HUDEP-2 (cell line): ENCODE measurements at regions not wholly inside any gene's neighbourhood (a gene's known extent, or its start where the extent isn't known, plus 50 kb on each side); places are given as distances from the start of the nearest gene placed in this dataset.

Experiments
- DNase-seq, 76 experiments: peaks; one replicate each; lab custom pipeline; 2025; ENCODE audit not compliant: unreplicated experiment in 76 of 76; lab: John Stamatoyannopoulos, UW

DNA sequence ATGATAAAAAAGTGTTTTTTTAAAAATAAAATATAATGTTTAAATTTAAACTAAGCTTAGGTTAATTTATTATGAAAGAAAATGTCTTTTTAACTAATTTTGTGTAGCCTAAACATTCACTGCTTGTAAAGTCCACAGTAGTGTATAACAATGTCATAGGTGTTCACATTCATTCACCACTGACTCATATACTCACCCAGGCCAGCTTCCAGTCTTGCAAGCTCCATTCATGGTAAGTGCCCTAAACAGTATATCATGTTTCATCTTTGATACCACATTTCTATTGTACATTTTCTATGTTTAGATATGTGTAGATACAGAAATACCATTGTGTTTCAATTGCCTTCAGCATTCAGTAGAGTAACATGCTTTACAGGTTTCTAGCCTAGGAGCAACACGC lies 530.3 kb downstream of the EPHA5 start:
- DNase-seq: no peak

DNA sequence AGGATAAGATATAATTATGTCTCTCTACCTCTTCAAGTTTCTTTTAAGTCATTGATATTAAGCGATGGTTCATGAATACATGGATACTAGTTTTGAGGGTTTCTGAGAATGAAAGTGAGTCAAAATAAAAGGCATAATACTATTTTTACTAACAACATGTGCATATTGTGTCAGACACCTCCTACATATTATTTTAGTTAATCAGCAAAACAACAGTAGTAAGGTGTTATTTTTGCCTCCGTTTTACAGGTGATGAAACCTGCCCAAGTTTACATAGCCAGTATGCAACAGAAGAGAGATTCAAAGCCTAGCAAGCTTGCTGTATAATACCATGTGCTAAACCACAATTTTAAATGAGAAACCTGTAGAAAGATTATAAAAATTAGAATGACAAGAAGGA lies 544.1 kb downstream of the EPHA5 start:
- no peak for DNase-seq

DNA sequence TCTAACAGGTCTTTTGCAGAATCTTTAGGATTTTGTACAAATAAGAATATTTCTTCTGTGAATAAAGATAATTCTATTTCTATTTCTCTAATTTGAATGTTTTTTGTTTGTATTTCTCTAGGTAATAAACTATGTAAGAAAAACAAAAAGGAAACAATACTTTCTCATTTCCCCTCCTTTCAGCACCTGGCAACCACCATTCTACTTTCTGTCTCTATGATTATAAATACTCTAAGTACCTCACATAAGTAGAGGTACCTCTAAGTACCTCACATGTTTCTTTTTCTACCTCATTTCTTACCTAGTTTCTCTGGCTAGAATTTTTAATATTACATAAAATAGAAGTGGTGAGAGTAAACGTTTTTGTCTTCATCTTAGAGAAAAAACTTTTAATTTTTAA lies 550.0 kb downstream of the EPHA5 start:
- no peak for DNase-seq

DNA sequence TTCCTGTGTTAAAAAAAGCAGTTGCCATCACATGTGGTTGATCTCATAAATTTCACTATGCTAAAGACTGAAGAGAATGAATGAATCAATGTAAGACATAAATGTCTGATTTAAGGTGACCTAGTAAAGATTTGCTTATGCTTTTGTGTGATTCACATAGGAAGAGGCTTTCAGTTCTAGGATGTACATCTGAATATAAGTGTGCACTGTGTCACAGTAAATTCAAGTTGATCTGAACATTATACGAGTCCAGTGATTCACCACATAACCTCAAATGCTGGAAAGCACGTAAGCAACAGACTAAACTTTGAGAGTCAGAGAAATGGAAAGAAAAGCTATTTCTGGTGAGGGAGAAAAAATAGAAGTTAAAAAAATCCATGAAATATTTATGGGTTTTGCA lies 567.9 kb downstream of the EPHA5 start:
- no peak for DNase-seq

DNA sequence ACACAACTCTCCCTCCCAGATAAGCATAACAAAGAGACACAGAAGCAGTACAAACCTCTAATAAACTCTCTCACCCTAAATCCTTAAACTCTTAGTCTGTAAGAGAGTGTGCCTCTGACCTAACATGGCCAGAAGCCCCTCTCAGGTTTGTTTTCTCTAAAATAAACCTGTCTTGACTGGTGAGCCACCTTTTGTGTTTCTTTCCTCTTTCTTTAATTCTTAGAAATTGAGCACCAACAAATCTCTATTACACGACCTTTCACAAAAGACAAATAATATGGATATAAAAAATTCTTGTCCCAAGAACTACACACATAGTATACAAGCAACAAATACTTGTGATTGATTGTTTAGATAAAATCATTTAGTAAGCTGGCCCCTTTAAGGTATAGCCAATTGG lies 573.7 kb downstream of the EPHA5 start:
- DNase-seq: no peak

DNA sequence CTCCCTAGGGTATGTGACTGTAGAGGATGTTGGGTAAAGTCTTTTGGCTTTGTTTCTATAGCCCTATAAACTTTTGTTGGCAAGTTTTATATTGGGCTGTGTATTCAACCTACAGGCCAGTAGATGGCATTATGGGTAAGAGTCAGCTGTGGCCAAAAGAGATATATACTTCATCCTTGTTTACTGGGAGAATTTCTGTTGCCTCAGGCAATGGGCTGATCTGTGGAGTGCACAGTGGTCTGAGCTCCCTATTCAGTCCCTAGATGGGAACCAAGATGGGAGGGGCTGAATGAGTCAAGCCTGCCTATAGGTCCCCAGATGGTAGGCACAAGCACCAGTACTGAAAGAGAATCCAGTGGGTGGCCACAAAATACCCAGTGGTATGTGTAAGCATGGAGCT lies 580.6 kb downstream of the EPHA5 start:
- peak in 3 of 76 experiments; percentile 4 to 16 (median 13) for DNase-seq

DNA sequence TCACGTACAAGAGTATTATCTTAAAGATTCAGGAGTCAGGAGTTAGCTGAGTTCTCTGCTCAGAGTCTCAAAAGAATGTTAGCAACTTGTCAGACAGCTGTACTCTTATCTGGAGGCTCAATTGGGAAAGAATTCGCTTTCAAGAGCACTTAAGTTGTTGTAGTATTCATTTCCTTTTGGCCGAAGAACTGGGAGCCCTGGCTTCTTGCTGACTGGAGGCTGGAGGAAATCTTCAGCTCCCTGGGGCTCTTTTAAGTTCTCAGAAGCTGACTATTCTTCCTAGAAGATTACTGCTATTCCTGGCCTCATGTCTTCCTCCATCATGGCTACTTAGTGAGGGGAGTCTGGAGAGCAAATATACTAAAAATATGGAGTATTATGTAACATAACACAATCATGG lies 587.2 kb downstream of the EPHA5 start:
- no peak for DNase-seq

DNA sequence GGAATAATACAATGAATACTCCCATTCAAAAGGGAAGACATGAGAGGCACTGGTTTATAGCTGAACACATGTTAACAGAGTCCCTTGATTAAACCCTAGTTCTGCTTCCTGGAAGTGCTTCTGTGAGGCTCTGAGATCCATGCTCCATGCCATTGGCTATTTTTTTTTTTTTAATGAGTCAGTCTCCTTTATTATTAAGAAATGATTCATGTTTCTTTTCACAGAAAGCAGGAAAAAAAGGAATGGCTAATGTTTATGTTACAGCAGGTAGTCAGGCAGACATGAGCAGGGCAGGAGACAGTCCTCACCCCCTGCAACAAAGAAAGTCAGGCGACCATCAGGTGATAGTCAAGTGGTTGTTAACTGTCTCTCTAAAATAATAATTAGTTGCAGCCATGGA lies 598.7 kb downstream of the EPHA5 start:
- no peak for DNase-seq

DNA sequence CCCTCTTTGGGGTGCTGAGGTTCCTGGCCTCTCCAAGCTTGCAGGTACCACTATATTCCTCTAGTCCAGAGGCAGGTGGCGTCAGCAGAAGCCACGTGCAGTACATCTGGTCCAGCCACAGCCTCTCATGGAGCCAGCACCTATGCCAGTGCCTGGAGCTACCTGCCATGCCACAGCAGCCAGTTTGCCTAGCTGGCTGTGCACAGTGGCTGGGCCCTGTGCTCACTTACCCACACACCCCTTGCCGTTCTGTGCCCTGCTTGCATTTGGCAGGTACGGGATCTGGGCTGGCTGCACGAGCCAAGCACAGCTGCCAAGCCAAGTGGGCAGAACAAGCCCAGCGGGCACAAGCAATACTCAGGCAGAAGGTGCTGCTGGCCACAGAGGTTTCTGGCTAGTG lies 601.1 kb downstream of the EPHA5 start:
- no peak for DNase-seq

DNA sequence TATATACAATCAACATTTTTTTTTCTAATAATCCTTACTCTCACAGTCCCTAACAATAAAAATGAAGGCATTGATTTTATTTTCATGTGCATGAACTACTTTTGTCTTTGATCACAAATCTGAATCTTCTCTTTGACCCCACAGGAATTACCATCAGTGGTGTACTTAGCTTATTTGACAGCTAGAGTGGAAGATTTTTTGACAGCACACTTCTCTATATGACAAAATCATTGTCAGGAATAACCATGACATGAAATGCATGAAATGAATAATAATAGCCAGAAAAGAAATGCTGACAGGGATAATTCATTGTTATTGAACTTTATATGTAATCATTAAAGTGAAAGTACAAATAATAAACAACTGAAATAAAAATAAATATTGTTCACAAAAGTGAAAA lies 604.2 kb downstream of the EPHA5 start:
- DNase-seq: no peak

DNA sequence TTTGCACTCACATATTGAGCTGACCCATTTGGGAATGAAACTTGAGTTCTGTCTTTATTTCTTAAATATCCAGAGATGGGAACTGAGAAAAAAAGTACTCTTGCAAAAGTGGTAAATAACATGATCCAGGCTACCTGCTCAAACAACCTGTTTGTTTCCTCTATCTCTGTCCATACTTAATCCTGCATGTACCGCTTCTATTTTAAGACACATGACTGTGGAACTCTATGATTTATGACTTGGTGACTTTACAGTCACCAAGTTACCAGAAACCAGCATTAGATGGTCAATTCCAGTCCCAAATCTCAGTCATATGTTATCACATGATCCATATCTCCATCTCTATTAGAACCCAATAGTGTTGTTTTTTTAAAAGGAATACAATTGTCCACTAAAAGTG lies 606.7 kb downstream of the EPHA5 start:
- no peak for DNase-seq

DNA sequence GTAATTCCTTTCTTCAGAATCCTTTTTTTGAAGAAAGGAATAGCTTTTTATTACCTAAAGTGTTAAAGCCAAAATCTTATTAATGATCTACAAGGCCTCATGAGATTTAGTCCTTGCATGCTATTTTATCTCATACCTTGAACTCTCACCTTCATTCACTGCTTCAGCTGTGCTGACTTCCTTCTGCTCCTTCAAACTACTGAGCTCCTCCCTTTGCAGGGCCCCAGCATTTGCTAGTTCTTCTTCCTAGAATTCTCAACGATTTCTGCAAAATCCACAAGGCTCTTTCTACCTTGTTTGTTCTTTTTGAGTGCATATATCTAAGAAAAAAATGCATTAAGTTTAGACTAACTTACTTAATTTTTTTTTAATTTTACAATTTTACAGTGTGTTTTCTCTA lies 619.5 kb downstream of the EPHA5 start:
- DNase-seq: peak in 1 of 76 experiments; percentile 7

DNA sequence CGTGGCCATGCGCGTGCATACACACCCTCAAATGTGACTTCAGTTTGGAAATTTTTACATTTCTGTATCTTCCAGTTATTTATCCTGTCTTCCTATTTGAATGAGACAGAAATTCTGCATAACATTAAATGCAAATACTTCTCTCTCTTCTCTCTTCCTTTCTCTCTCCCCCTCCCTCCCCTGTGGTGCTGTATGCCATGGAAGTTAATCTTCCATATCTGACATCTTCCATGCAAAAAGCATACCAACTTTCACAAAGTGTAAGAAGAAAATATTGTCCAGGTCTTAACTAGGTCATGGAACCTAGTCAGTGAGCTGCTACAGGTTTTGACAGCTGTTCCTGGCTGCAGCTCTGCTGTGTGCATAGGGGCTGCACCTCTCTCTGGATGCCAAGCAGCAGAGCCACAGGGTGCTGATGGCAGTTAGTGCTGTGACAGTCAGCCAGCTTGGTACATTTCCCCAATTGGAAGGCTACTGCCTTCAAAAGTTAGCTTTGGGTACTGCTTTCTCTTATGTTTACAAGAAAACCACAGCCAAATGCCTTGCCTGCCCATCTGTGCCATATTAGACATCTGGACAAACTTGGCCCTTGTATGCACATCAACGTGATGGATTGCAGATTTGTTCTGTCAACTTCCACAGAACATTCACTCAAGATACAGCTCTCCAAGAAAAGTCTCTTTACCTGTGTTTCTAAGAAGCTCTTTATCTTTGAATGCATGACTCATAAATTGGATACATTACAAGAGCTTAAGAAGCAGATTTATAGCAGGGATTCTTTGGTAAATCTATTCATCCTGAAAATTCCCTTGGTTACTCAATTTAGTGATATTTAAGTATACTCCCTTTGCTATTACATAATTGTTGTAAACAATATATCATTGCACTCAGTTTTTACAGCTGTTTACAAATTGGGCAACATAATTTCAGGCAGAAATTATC lies 623.8 kb downstream of the EPHA5 start:
- DNase-seq: no peak

DNA sequence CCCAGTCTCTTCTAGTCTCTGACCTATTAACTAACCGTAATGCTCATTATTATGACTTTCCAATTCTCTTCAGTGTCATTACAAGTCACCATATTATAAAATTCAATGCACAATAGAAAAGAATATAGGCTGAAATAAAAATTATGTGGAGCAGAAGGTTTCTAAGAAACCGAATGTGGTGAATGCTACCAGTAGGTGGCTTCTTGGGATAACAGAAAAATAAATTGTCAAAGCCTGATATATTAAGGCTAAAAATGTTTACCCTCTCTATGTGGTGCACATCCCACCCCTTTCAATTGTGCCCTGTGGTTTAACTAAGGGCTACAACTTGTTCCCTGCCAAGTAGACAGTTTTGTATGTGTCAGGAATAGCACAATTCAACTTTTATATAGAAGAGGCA lies 624.6 kb upstream of the TECRL start:
- no peak for DNase-seq

DNA sequence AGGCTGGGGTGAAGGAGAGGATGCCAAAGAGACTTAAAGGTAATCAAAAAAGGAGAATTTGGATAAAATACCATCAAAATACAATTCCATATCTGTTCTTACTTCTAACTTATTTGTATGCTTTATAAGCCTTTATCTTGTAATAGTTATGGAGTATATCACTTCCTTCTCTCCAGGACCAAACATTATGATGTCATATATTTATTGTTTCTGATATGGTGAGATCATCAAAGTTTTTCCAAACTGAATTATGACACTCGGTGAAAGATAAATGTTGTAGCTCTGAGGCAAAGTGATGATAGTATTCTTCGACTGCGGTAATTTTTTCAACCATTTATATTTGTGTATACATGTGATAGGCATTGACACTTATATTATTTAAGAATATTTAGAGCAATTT lies 619.3 kb upstream of the TECRL start:
- DNase-seq: no peak

DNA sequence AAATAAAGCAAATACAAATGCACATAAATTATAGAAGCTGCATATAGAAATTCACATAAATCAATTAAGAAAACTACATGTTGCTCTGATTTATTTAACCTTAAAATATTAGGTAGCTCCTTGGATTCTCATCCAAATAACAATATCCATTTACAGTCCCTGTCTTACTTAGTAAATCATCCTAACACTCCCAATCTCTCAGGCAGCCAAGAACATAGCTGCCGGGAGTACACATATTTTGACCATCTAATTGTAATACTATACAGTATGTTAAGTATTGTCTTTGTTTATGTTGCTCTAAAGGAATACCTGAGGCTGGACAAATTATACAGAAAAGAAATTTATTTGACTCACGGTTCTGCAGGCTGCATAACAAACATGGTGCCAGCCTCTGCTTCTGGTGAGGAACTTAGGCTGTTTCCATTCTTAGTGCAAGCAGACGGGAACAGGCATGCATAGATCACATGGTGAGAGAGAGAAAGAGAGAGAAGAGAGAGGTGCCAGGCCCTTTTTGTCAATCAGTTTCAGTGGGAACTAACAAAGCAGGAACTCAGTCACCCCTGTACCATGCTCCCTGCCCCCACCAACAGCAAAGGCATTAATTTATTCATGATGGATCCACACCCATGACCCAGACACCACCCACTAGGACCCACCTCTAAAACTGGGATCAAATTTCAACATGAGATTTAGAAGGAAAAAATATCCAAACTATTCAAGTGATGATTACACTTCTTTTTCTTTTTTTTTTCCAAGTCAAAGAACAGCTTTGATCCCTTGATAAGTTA lies 614.8 kb upstream of the TECRL start:
- peak in 2 of 76 experiments; percentile 14 to 39 for DNase-seq

DNA sequence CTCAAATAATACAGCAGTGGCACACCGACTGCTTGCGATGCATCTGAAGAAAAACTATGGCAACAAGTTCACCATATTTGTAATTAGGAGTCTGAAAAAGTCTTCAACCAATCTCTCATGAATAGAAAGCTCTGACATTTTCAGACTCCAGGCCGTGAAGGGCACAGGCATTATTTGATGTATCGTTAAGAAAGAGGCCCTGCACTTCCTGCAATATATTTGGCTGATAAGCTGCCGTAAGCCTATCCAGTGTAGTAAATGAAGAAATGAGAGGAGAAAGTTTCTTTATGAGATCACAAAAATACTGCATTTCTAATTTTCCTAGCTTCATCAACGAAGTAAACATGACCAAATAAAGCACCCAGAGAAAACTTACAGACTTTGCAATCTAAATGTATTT lies 613.8 kb upstream of the TECRL start:
- peak in 1 of 76 experiments; percentile 11 for DNase-seq

DNA sequence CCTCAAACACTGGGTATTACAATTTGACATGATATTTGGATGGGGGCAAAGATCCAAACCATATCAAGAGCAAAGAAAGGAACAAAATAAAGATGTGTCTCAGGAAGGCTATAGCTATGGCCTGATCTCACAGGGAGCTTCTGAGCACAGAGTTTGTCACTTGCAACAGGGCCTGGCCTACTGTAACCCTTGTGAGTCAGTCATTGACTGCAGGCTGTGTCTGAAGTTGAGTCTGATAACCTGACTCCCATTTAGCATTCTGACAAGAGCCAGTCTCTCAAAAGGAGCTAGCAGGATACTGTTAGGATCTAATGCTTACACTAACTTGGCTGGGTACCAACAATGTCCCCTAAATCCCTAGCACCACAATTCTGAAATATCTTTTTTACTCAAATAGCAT lies 612.5 kb upstream of the TECRL start:
- DNase-seq: peak in 2 of 76 experiments; percentile 42 to 52

DNA sequence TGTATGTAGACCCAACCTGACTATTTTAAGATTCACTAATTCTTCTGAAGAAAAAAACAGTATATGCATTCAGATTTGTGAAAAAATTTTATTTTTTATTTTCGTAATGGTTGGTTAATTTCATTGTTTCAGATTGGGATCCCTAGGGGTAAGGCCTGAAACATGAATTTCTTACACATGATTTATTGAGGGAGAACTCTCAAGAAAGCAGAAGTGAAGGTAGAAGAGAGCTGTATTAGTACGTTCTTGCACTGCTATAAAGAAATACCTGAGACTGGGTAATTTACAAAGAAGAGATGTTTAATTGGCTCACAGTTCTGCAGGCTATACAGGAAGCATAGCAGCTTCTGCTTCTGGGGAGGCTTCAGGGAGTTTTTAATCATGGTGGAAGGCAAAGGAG lies 611.9 kb upstream of the TECRL start:
- DNase-seq: no peak

DNA sequence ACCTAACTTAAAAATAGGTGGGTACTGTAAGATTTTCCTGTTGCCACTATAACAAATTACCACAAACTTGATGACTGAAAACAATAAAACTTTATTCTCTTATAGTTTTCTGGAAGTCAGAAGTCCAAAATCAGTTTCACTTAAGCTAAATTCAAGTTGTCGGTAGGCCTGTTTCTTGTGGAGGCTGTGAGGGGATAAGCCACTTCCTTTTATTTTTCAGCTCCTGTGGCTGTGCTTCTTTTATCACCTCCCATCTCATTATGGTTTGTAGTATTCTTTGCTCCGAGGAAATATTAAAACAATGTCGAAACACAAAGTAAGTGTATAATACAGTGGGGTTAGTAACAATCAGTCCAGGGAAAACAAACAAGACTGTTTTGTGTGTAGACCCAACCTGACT lies 610.5 kb upstream of the TECRL start:
- DNase-seq: no peak

DNA sequence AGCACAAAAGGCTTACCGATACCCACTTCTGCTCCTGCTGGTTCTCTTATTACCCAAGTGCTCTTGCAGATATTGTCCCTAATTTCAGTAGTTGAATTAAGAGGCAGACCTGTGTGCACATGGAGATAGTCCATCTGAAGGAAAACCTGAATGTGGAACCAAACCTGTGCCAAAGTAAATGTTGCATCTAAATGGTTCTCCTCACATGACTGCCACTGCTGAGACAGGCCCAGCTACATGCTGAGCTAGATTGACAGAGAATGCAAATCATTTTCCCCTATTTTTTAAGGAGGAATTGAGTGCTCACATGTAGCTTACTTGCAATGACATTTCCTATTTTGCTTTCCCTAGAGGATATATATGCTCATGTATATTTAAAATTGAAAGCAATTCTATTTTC lies 609.1 kb upstream of the TECRL start:
- DNase-seq: no peak

DNA sequence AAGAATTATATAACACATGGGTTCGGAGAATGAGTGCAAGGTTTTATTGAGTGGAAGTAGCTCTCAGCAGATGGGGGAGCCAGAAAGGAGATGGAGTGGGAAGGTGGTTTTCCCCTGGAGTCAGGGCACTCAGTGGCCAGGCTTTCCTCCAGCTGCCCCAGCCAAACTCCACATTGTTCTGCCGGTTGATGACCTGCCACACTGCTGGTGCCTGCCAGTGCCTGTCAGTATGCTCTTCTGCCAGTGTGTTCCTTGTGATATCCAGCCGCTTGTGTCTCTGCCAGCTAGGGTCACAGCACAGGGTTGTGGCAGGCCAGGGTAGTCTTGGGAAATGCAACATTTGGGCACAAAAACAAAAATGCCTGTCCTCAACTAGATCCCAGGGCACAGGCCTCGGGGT lies 604.8 kb upstream of the TECRL start:
- DNase-seq: no peak
